ENCODE measurements at regions not wholly inside any gene's neighbourhood (a gene's known extent, or its start where the extent isn't known, plus 50 kb on each side); places are given as distances from the start of the nearest gene placed in this dataset.

DNA sequence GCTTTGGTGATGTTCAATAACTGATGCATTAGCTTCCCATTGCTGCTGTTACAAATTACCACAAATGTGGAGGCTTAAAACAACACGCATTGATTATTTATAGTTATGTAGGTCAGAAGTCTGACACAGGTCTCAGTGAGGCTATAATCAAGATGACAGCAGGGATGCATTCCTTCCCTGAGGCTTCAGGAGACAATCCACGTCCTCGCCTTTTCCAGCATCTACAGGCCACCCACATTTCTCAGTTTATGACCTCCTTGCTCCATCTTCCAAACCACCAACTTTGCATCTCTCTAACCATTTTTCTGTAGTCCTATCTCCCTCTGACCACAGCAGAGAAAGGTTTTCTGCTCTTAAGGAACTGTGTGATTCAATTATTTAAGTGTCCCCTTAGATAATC, 92.5 kb downstream of the GASK1B start:
- TF ChIP-seq EZH2phosphoT487 (IDR thresholded peaks at IDR 0.05; ENCODE audit: borderline replicate concordance): no peak
- TF ChIP-seq, protein P1, sequence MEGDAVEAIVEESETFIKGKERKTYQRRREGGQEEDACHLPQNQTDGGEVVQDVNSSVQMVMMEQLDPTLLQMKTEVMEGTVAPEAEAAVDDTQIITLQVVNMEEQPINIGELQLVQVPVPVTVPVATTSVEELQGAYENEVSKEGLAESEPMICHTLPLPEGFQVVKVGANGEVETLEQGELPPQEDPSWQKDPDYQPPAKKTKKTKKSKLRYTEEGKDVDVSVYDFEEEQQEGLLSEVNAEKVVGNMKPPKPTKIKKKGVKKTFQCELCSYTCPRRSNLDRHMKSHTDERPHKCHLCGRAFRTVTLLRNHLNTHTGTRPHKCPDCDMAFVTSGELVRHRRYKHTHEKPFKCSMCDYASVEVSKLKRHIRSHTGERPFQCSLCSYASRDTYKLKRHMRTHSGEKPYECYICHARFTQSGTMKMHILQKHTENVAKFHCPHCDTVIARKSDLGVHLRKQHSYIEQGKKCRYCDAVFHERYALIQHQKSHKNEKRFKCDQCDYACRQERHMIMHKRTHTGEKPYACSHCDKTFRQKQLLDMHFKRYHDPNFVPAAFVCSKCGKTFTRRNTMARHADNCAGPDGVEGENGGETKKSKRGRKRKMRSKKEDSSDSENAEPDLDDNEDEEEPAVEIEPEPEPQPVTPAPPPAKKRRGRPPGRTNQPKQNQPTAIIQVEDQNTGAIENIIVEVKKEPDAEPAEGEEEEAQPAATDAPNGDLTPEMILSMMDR (conservative IDR thresholded peaks at IDR 0.05; ENCODE audit: low read length): no peak

Data from Loucy (cell line).